Islet of Langerhans (tissue), 1 donor: ENCODE measurements at regions not wholly inside any gene's neighbourhood (a gene's known extent, or its start where the extent isn't known, plus 50 kb on each side); places are given as distances from the start of the nearest gene placed in this dataset.
"Not testable (repeated sequence)": the region's sequence is repeated elsewhere in the genome, so short reads cannot be mapped to it uniquely, and the experiment has no call there.

ENCODE experiments used
- FAIRE-seq: peaks from one replicate; lab custom pipeline; 2011; peaks lifted over from hg19 to GRCh38; lab: Jason Lieb, UNC

DNA sequence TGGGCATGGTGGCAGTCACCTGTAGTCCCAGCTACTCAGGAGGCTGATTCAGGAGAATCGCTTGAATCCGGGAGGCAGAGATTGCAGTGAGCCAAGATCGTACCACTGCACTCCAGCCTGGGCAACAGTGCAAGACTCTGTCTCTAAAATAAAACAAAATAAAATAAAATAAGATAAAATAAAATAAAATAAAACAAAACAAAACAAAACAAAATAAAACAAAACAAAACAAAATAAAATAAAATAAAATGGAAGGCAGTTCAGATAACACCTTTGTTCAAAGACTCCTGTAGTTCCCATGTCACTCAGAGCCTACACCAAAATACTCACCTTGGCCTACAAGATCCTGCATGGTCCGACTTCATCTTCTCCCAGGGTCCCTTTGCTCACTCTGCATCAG lies 61.3 kb downstream of the SYF2 start:
- FAIRE-seq, result not testable (repeated sequence)

DNA sequence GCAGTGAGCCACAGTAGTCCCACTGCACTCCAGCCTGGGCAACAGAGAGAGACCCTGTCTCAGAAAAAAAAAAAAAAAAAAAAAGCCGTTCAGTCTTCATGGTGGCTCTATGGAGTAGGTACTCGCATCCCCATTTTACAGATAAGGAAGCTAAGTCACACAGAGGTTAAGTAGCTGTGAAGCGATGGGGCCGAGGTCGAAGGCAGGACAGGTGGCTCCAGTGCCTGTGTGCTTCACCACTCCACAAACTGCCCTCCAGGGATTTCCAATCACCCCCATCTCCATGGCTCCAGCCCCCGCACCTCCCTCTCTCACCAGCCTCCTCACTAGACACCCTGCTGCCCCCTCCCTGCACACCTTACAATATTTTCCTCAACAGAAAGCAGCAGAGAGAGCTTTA lies 61.9 kb downstream of the SYF2 start:
- no peak for FAIRE-seq

DNA sequence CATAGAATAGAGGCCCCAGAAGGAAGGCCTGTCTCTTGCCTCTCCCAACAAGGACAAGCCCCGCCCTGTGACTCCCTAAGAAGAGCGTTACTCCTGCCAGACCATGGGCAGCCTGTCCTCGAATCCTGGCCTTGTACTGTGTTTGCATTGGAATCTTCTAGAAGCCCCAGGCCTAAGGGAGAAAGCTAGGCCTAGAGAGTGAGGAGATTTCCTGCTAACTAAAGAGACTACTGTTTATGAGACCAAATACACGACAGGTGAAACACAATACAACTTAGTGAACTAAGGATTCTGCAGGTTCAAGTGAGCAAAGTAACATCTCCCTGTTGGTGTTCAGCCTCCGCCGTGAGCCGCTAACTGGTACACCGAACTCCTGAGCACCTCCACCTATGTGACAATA lies 62.7 kb downstream of the SYF2 start:
- FAIRE-seq, result no peak

DNA sequence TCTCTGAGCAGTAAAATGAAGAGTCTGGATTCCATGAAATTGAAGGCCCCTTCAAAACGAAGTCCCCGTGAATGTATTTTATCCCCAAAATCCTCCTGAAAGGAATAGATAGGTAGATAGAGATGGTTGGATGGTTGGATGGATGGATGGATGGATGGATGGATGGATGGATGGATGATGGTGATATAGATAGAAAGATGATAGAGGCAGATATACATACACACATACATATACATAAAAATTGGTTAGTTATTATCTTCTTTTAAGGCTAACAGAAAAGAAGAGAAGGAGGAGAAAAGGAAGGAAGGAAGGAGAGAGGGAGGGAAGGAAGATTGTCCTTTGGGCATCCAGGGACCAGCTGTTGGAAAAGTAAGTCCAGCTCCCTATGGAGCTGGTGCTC lies 63.1 kb downstream of the SYF2 start:
- FAIRE-seq, result no peak

DNA sequence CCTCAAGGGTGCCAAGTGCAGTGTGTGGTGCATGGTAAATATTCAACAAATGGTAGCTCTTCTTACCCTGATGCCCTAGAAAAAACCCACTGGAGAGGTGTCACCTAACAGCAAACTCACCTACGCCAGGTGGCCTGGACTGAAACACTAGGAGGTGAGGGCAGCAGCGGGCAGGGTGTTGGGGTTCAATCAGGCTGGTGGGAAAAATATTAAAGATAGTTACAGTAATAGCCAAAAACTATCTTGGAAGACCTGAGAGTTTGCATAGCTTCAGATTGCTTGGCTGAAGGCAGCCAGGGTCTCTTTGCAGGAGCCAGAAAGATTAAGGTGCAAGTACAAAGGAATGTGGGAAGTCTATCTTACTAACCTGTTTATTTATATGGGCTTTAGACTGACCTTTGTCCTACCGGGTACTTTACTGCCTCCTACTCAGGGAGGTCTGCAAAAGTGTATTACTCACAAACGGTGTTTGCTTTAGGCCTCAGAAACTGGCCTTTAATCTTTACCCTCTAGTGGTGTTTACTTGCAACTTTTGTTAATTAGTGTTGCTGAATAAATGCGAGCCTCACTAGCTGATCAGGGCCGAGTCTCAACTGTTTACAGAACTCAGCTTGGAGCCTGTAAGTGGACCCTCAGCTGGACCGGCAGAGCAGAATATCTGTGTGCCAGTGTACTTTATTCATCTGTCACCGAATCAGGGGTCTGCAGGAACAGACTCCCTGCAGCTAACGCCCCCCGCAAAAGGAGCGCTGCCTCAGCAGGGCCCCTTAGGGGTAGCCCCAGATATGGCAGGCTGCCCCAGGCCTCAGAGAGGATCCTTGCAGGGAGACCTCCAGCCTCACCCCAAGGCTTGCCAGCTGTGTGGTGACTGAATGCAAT lies 63.9 kb downstream of the SYF2 start:
- no peak for FAIRE-seq

DNA sequence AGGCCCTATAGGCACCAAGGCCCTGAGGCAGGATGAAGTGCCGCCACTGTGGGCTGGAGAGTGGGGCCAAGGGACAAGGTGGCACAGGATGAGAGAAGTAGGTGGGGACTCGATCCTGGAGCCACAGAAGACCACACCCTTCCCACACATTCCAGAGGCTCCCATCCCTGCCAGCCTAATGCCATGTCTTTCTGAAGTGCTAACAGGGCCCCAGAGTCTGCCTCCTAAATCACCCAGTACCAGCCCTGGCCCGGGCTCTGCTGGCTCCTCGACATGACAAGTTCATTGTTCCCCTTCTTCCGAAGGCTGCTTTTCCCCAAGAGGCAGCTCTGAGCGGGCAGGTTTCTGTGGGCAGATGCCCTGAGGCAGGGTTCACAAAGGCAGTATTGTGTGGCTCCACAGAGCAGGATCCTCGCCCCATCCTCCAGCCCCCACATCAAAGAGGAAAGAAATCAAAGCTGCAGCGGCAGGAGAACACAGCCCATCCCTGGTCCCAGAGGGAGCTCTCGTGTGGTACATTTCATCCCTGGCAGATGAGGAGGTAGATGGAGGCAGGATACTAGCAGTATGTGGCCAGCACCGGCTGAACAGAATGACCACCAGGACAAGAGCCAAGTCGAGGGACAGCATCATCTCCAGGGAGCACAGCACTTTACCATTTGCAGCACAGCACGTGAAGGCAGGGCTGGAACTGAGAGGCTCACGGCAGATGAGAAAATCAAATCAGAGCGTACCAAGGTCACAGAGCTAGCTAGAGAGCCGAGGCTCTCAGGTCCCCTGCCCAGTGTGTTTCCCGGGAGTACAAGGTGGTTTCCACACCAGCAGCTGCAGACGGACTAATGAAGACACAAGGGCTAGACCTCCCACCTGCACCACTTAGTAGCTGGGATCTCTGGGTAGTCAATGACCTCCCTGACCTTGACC lies 64.8 kb downstream of the SYF2 start:
- FAIRE-seq, result no peak

DNA sequence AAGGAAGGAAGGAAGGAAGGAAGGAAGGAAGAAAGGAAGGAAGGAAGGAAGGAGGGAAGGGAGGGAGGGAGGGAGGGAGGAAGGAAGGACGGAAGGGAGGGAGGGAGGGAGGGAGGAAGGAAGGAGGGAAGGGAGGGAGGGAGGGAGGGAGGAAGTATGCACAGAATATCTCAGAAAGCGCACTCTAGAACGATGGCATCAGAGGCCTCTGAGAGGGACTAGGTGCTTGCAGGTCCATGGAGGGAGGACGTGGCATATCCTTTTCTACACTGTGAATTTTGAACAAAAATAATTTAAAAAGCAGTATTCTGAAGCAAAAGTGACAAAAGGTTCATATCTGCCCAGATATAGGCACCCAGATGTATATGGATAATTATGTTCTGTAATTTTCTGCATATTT lies 65.5 kb downstream of the SYF2 start:
- no peak for FAIRE-seq

DNA sequence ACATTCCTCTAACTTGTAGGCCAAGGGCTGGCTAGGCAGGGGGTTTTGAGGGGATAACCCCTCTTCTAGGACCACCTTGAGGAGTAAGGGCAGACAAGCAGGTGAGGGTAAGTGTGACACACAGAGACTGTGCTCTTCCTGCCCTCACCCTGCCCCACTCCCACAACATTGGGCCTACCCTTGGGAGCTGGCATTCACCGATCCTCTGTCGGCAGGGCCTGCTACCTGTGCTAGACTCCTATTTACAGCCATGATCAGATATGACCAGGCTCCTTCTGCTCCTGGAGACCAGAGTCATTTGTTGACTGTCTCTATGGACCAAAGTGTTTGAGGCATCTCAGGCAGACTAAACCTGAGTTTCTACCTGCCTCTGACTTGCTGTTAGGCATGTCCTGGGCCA lies 68.3 kb downstream of the SYF2 start:
- no peak for FAIRE-seq

DNA sequence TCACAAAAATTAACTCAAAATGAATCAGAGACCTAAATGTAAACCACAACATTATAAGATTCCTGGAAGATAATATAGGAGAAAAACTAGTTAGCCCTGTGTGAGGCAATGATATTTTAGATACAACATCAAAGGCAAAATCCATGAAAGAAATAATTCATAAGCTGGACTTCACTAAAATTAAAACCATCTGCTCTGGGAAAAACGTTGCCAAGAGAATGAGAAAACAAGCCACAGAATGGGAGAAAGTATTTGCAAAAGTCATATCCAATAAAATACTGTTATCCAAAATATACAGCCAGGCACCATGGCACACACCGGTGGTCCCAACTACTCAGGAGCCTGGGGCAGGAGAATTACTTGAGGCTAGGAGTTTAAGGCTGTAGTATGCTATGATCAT lies 70.3 kb downstream of the SYF2 start:
- no peak for FAIRE-seq

DNA sequence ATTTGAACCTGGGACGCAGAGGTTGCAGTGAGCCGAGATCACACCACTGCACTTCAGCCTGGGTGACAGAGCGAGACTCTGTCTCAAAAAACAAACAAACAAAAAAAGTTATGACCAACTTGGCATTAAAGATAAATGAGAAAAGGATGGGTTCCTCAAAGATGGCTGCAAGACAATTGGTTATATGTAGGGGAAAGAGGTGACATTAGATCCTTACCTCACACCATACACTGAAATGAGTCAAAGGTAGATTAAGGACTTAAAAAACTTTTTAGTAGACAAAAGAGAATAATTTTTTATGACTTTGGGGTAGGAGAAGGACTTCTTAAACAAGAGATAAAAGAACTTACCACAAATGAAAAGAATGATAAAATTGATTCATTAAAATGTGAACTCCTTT lies 74.5 kb downstream of the SYF2 start:
- no peak for FAIRE-seq

DNA sequence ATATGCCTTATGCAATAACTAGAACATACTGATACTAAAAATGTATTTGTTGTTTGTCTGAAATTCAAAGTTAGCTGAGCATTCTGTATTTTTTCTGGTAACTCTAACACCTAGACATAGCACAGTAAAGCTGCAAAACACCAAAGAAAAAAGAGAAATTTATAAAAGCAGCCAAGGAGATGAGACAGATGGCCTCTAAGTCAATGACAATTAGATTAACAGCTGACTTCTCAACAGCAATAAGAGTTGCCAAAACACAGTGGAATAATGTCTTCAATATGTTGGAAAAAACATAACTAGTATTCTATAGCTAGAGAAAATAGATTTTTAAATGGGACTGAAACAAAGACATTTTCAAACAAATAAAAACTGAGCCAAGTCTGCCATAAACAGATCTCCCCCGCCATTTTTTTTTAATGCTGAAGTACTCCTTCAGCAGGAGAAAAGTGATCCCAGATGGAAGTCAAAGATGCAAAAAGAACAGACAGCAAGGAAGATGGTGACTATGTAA lies 81.3 kb downstream of the SYF2 start:
- FAIRE-seq, result no peak

DNA sequence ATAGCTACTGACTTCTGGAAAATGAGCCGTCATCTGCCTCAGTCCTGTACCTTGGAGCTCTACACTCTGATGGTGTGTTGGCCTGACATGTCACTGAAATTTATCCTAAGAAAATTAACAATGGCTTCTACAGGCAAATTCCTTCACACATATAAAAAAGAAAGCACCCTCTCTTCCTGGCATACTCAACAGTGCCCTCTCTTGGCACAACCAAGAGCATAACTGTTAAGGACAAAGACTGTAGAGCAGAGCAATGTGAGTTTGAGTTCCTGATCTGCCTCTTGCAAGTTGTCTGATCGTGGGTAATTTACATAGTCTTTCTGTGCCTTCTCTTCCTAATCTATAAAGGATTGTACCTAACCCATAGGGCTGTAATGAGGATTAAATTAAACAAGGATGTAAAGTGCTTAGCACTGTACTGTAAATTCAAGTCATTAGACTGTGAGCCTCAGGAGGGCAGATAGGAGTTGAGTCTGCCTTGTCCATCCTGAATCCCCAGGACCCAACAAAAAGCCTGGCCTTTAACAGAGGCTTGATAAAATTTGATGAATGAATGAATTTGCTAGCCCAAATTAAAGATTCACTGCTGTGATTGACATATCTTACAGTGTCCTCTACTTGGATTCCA lies 83.5 kb downstream of the SYF2 start:
- no peak for FAIRE-seq

DNA sequence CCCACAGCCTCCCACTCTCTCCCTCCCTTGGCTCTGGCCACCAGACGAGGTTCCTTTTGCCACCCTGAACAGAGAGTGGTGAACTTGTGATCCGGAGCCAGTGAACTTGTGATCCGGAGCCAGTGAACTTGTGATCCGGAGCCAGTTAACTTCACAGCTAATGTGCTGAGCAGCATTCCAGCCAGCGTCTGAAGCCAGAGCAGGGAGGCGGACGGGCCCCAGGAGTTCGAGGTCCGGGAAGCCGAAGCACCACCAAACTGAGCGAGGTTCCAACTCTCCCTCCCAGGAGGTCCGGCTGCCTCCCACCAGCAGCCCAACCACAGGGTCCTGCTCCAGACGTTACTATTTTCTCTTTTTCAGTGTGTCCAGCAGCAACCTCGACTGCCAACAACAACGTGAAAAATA lies 85.8 kb downstream of the SYF2 start:
- FAIRE-seq, result no peak

DNA sequence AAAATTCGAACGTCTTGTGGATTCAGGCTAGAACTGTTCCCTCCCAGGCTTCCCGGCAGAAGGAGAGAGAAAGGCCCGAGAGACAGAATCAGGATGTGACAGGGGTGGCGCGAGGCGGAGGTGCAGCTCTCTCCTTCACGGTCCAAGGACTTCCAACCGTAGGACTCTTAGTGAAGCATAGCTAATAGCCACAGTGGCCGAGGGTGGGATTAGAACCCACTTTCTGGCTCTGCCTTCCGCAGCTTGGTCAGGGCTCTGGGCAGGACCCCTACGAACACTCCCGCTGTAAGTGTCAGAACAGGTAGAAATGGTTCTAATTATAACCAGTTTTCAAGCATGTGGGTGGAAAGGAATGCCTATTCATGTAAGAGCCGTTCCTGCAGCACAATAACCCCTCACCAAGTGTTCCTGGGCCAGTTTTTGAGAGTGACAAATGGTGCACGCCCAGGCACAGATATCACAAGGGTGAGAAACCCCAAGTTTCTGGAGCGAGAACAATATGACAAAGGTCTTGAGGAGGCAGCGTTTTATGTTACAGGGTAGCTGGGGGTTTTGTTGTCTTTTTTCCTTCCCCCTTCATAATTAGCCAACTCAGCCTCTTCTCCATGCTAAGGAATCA lies 86.4 kb downstream of the SYF2 start:
- FAIRE-seq, result no peak

DNA sequence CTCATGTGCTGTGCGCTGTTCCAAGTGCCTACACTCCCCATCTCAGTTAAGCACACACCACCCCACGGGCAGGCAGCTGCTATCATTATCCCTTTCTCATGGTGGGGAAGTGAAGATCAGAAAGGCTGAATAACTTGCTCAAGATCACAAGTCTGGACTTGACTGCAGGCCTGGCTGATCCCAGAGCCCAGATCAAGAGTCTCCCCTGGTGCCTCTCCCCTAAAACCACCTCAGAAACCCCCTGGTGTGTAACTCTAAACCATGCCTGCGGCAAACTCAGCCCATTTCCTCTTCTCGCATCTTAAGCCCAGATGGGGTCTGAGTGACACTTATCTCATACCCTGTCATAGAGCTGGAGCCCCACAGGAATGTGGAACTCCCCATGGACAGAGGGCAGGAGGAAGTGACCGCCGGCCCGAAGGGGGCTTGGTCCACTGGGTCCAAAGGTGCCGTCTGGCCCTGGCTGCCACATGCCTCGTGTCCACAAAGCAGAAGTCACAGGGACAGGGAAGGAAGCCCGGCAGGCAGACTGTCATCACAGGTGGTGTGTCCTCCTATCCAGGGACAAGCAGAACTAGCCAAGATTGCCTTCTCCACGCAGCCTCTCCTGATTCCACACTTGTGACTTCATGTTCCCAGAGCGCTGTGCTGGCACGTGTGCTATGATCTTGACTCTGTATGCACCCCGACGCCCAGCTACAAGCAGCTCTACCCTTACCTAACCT lies 92.1 kb downstream of the SYF2 start:
- FAIRE-seq, result no peak

DNA sequence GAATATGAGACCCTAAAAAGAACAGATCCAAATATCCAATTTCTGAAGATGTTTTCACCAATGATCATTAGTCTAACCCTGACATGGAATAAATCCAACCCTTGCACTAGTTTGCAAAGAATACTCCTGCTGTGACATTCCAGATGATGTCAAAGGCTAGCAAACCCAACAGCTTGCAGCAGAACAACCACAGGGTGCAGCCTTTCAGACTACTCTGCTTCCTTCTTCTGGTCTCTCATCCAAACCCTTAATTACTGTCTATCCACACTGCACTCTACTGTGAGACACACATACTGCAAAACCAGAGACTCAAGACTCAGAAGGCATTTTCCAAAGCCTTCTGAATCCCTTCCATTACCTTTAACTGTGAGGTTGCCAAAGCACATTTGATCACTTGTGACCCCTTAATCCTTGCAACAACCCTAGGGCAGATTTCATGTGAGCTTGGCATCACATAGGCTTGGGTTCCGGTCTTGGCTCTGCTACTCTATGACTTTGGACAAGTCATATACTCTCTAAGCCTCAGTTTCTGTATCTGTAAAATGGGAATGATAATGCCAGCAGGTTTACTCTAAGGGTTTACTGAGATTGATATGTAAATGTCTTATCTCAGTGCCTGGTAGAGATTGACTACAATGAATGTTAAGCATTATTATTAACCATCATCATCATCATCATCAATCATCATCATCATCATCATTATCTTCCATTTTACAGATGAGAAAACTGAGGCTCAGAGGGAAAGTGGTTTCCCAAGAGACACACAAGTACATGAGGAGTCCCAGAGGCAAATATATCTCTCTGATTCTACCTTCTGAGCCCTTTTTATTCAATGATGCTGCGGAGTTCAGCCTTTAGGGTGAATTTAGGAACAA lies 94.5 kb downstream of the SYF2 start:
- FAIRE-seq, result no peak

DNA sequence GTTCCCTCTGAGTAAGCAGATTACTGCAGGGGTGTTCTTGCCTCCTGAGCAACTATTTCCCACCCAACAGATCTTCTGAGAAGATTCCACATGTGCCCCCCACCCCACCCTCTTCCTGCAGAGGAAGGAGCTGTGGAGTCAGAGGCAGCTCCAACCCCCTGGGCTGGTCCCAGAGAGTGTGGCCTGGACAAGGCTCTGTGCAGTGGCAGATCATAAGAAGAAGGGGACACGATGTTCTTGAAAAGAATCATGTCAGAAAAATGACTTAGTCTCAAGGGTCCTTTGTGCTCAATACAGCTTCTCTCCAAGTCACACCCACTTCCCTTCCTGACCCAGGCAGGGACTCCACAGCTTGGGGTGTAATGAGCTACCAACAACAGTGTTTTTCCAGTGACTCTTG lies 95.2 kb downstream of the SYF2 start:
- no peak for FAIRE-seq

DNA sequence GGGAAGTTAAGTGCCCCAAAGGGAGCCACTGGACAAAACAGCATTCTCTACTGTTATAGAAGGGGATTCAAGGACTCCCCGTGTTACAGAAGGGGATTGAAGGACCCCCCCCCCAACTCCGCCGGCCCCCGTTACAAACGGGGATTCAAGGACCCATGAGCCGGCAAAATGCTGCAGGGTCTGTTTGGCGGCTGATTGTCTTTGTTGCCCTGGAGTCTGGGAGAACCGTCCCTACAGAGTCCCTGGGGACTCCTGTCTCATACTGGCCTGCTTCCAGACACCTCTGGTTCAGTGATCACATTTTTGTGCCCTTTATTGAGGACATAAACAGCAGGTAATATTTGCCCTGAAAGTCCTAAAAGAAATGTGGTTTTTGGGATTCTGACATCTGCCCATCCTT lies 96.4 kb downstream of the SYF2 start:
- FAIRE-seq, result no peak

DNA sequence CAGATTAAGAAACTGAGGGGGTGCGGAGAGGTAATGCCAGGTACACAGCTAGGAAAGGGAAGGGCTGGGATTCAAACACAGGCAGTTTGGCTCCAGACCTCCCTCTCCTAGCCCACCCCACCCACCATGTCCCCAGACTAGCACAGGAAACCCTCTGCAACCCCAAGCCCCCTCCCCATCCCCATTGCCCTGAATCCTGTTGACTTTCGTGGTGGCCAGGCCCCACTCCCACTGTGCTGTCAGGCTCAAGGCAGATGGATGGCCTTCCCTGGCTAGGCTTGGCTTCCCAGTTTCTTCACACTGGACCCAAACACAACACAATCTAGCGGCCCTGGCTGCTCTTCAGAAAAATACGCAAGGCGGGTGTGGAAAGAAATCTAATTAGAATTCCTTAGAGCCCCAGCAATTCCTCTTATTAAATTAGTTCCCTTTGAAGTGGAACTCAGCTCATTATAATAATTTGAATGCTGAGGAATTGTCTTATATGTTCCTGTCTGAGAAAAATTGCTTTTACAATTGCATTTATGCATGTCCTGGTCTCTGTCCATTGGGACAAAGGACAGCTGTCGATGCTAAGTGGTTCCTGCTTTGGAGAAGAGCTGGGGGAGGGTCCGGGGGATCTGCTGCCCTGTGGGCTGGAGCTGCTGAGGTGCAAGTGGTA lies 97.4 kb downstream of the SYF2 start:
- no peak for FAIRE-seq

DNA sequence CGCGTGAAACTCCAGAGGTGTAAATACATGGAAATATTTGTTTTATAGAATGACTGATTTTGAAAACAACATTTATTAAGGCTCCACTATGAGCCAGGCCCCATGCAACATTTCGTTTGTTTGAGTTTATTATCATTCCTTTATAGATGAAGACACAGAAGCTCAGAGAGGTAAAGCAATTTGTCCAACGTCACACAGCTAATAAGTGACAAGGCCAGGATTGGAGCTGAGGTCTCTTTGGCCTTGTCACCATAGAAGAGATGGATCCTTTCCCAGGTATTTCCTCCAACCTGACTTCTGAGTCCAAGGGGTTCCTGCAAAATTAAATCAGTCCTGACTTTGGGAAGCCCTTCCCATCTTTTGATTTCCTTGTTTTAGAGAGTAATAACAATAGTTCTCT lies 98.0 kb downstream of the SYF2 start:
- FAIRE-seq, result no peak
